ENCODE measurements at regions not wholly inside any gene's neighbourhood (a gene's known extent, or its start where the extent isn't known, plus 50 kb on each side); places are given as distances from the start of the nearest gene placed in this dataset.

- TF ChIP-seq CTCF (conservative IDR thresholded peaks at IDR 0.05; ENCODE audit: low read depth, low read length): no peak
- H3K4me3 ChIP-seq (ENCODE audit: low read length): no peak overlapping the region
- DNase-seq (ENCODE audit: low read depth): peak; percentile 100
Observed at GRCh38 chr2:12169721-12170120, 423.3 kb downstream of the LPIN1 start.

- DNase-seq (ENCODE audit: low read depth): no peak
- no peak for TF ChIP-seq CTCF (conservative IDR thresholded peaks at IDR 0.05; ENCODE audit: low read depth, low read length)
- no peak overlapping the region for H3K4me3 ChIP-seq (ENCODE audit: low read length)
Observed at GRCh38 chr2:12170121-12170520, 423.7 kb downstream of the LPIN1 start.

GRCh38 chr2:12173271-12173942 is 427.0 kb downstream of the LPIN1 start:
- no peak for DNase-seq (ENCODE audit: low read depth)
- H3K4me3 ChIP-seq (ENCODE audit: low read length): no peak overlapping the region
- TF ChIP-seq CTCF (conservative IDR thresholded peaks at IDR 0.05; ENCODE audit: low read depth, low read length): peak; percentile 72

- TF ChIP-seq CTCF (conservative IDR thresholded peaks at IDR 0.05; ENCODE audit: low read depth, low read length): no peak
- no peak for DNase-seq (ENCODE audit: low read depth)
- H3K4me3 ChIP-seq (ENCODE audit: low read length): no peak overlapping the region
Observed at GRCh38 chr2:12173943-12174340, 427.5 kb downstream of the LPIN1 start.

- DNase-seq (ENCODE audit: low read depth): no peak
- no peak for TF ChIP-seq CTCF (conservative IDR thresholded peaks at IDR 0.05; ENCODE audit: low read depth, low read length)
- no peak overlapping the region for H3K4me3 ChIP-seq (ENCODE audit: low read length)
Observed at GRCh38 chr2:12175323-12175722, 428.9 kb downstream of the LPIN1 start.

- no peak for TF ChIP-seq CTCF (conservative IDR thresholded peaks at IDR 0.05; ENCODE audit: low read depth, low read length)
- no peak overlapping the region for H3K4me3 ChIP-seq (ENCODE audit: low read length)
- peak; percentile 69 for DNase-seq (ENCODE audit: low read depth)
Observed at GRCh38 chr2:12176623-12177454, 430.4 kb downstream of the LPIN1 start.
